AG08396 (cell line): ENCODE measurements at regions not wholly inside any gene's neighbourhood (a gene's known extent, or its start where the extent isn't known, plus 50 kb on each side); places are given as distances from the start of the nearest gene placed in this dataset.
"Not testable (repeated sequence)": the region's sequence is repeated elsewhere in the genome, so short reads cannot be mapped to it uniquely, and the experiment has no call there.

Experiments used
- DNase-seq: peaks from one replicate; pipeline ENCODE4 v3.0.0; 2012; ENCODE audit warnings: low spot score, mixed read lengths

- no peak for DNase-seq
Observed at GRCh38 chr20:60171313-60171712, 213.1 kb downstream of the CDH26 start.

GRCh38 chr20:60171738-60172137 is 213.5 kb downstream of the CDH26 start:
- no peak for DNase-seq

DNA sequence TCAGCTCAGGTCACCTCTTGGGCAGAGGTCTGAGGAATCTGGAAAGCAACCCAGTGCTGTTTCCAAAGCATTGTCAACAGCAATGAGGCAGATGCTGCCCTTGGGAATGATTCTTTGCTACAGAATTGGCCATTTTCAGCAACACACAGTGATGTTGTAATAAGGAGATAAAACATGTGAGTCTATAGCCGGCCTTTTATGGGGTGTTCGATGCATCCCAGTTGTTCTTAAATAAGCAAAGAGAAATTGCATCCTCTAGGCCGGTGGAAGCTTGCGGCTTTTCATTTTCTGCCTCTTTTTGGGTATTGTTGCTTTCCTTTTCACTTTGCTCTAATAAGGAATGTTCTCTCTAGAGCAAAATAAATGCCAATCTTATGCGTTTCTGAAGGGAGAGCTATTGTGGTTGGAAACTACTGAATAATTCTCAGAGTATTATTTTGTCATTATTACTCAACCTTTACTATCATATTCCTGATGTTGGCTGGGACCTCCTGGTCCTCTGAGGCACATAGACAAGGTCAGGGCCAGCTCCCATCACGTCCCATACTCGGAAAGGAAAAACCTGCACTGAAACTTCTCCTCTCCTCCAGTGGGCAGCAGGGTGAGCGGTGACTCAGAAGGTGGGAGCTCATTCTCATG is 214.2 kb downstream of the CDH26 start:
- DNase-seq, result no peak

GRCh38 chr20:60177080-60177479 is 218.9 kb downstream of the CDH26 start:
- DNase-seq, result no peak

DNA sequence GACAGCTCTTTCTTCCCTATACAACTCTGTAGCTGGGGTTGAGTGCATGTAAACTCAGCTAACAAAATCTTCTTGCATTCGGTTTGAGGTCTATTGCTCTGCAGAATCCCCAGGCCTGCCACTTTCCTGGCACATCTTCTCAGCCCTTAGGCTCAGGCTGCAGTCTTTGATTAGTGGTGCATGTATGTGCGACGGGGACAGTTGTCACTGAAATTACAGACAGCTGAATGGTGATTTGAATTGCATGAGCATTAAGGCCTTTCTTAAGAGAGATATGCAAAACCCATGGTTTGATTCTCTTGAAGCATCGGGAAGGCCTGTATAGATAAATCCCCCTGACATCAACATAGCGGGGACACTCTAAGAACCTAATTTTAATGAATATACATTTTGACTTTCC is 222.8 kb downstream of the CDH26 start:
- no peak for DNase-seq

DNA sequence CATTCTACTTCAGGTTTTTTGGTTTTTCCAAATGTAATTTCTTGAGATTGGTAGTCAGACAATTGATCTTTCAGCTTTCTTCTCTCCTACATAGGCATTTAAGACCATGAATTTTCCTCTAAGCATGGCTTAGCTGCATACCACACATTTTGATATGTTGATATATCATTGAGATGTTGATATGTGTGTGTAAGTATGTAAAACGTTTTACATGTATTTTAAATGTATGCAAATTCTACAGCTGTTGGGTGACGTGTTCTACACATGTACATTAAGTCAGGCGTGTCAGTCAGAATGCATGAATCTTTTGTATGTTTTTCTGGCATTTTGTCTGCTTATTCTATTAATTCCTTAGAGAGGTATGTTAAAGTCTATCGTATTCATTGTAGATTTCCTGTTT is 228.2 kb downstream of the CDH26 start:
- no peak for DNase-seq

DNA sequence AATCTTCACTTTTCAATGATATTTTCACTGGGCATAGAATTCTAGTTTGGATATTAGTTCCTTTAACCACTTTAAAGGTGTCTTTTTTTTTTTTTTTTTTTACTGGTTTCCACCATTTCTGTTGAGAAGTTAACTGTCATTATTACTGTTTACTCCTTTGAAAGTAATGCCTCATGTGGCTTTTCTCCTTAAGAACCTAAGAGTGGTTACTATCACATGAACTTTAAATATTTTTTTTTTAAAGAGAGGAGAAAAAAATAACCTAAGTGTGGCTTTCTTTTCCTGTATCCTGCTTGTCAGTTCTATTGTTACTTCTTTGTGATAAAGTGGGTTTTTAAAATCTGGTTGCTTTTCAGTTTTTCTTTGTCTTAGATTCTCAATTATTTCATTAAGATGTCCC is 229.5 kb downstream of the CDH26 start:
- no peak for DNase-seq

DNA sequence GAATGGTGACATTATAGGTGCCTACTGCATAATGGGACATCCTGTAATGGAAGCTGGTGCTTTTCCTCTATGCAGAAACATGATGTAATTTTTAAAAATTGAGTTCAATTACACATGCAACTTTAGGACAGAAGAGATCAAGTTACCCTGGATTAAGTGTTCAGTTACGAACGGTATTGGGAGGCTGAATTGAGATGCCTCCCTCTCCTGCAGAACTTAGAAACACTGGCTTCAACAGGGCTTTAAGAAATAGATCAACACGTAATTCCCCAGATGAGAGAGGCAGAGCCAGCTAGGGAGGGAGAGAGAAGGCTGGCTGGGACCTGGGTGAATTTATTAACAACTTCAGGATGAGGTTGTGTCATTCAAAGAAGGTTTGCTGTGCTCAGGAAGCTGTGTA is 232.8 kb downstream of the CDH26 start:
- no peak for DNase-seq

DNA sequence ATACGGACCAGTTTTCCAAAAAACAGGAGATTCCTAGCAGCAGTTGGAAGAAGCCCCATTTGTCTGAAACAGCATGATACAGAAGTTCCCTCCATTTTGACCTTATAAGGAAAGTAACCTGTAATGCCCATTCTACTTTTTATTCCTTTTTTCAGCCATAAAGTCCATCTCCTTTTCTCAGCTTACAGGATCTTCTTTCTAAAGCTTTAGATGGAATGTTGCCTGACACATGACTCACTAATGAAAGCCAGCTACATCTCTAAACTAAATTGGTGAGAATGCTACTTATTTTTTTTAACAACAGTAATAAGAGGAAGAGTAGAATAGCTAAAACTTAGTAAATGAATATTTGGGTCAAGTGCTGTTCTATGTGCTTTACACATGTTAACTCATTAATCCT is 234.1 kb downstream of the CDH26 start:
- no peak for DNase-seq

DNA sequence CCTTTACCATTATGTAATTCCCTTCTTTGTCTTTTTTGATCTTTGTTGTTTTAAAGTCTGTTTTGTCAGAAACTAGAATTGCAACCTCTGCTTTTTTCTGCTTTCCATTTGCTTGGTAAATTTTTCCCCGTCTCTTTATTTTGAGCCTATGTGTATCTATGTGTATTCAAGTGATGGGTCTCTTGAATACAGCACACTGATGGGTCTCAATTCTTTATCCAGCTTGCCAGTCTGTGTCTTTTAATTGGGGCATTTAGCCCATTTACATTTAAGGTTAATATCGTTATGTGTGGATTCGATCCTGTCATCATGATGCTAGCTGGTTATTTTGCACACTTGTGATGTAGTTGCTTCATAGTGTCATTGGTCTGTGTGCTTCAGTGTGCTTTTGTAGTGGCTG is 240.9 kb downstream of the CDH26 start:
- not testable (repeated sequence) for DNase-seq

GRCh38 chr20:60199866-60200265 is 241.6 kb downstream of the CDH26 start:
- no peak for DNase-seq

DNA sequence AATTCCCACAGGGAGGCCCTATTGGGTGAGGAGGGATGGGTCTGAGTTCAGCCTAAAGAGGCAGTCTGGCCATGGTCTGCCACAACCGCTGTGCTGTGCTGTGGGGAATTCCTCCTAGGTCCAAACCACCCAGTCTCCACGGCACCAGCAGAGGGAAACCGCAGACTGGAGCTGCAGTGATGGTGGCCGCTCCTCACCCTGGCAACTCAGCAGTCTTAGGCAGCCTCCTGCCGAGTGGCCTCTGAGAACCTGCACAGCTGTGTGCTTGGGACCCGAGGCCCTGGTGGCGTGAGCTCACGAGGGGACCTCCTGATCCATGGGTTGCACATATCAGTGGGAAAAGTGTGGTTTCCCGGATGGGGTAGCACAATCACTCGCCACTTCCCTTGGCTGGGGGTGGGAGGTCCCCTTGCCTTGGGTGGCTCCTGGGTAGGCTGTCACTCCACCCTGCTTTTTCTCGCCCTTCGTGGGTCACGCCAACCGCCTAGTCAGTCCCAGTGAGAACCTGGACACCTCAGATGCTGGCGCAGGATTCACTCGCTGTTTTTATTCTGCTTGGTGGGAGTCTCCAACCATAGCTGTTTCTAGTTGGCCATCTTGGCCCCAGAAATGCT is 242.2 kb downstream of the CDH26 start:
- DNase-seq, result no peak

GRCh38 chr20:60201198-60201835 is 243.1 kb downstream of the CDH26 start:
- DNase-seq, result no peak

DNA sequence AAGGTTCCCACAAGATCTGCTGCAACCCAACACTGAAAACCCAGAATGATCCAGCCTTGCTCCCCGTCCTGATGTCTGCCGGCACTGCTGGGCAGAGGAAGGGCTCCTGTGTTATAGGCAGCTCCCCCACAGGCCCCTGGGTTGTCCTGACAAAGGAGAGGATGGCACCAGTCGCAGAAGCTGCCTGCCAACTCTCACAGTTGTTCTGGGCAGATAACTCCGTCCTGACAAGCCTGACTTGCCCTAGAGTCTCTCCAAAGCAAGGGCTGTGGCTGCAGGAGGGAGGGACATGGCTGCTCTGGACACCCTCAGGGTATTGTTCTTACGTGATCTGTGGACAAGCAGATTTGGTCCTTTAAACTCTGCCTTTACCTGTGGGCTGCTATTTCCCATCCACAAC is 243.8 kb downstream of the CDH26 start:
- DNase-seq, result no peak

DNA sequence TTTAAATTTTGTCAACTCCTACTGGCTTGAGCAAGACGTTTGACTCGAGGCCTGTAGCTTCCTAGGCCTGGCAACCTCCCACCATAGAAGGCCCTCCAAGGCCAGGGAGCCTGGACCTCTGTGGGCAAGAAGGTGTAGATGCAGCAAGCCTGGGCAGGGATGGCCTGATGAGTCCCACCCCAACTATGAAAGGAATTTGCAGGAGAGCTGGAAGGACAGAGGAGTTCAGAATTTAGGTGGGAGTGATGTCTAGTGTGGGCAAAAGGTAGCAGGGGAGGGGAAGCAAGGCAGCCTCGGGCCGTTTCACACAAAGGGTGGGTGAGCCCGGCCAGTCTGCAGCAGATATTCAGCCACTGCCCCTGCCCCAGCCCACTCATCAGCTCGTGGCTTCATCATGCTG is 245.2 kb downstream of the CDH26 start:
- DNase-seq, result peak; percentile 17

GRCh38 chr20:60204601-60205000 is 246.4 kb downstream of the CDH26 start:
- DNase-seq, result no peak

- peak; percentile 49 for DNase-seq
Observed at GRCh38 chr20:60206259-60206658, 248.0 kb downstream of the CDH26 start.

GRCh38 chr20:60209048-60209447 is 250.8 kb downstream of the CDH26 start:
- DNase-seq, result no peak

GRCh38 chr20:60210779-60211617 is 252.8 kb downstream of the CDH26 start:
- peak; percentile 69 for DNase-seq

GRCh38 chr20:60211618-60212463 is 253.6 kb downstream of the CDH26 start:
- no peak for DNase-seq

GRCh38 chr20:60212695-60213094 is 254.5 kb downstream of the CDH26 start:
- no peak for DNase-seq
